GM12892 (cell line): ENCODE measurements at regions not wholly inside any gene's neighbourhood (a gene's known extent, or its start where the extent isn't known, plus 50 kb on each side); places are given as distances from the start of the nearest gene placed in this dataset.

Experiments used
- DNase-seq: peaks from one replicate; pipeline ENCODE4 v3.0.0; 2011; ENCODE audit not compliant: insufficient read length
- FAIRE-seq: peaks from 2 replicates; lab custom pipeline; 2011; peaks lifted over from hg19 to GRCh38; lab: Jason Lieb, UNC
- POLR2A ChIP-seq: IDR thresholded peaks from 2 replicates; pipeline ENCODE4 v1.6.1; 2011; ENCODE audit warnings: low read depth, low read length, control low read depth
- POLR2AphosphoS5 ChIP-seq: IDR thresholded peaks from 2 replicates; pipeline ENCODE4 v1.6.1; 2011; ENCODE audit warnings: low read depth, low read length, control low read depth
- TAF1 ChIP-seq: IDR thresholded peaks from 2 replicates; pipeline ENCODE4 v1.6.1; 2011; ENCODE audit warnings: low read depth, mild to moderate bottlenecking, control low read depth, low read length, borderline replicate concordance

DNA sequence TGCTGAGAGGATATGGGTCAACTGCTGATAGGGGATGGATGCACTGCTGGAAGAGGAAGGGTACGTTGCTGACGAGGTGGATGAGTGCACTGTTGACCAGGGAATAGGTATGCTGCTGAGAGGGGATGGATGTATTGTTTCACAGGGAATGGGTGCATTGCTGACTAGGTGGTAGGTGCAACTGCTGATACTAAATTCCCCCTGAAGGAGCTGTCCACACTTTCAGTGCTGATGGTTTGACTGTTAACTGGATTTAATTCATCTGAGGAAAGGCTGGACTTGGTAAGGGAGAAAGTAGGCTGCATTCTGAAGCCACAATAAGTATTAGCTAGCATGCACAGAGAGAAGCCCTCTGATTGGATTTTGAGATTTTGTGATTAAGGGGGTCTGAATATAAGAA lies 1196.8 kb upstream of the PHF14 start:
- FAIRE-seq (no peak), DNase-seq (no peak)
- TF ChIP-seq POLR2A, result no peak
- TF ChIP-seq TAF1, result no peak
- TF ChIP-seq POLR2AphosphoS5, result no peak

DNA sequence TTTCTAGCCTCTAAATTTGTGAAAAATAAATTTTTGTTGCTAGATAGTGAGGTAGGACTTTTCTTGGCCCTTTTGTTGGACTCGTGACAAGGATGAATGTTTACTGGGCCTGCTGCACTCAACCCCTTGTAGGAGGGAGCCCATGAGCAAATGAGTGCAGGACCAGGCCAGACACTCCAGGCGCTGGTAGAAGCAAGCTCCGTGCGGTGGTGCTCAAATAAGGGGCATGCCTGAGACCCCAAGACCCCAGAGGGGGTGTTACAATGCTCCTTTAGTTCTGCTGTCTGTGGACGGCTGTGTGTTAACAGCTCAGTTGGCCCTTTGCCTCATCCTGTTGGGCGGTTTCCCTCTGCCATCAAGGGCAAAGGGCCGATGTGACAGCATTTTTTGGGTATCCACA lies 1195.3 kb upstream of the PHF14 start:
- DNase-seq (no peak), FAIRE-seq (no peak)
- no peak for TF ChIP-seq POLR2A
- TF ChIP-seq TAF1, result no peak
- no peak for TF ChIP-seq POLR2AphosphoS5

DNA sequence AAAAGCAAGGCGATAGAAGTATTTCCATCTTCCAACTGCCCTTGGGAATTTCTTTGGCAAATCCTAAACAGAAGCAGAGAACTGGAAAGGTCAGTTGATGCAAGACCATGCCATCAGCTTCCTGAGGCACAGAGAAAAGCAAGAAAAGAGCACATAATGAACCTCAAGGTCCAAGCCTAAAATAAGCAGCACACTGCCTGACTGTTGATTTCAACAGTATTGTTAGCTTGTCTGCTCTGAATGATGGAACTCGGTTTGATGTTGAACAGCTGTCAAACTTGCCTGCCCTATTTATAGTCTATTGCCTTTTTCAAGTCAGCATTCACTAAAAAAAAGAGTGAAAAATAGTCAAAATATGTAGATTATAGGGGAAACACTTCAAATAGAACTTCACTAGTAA lies 1192.0 kb upstream of the PHF14 start:
- DNase-seq, result no peak
- FAIRE-seq, result no peak
- TF ChIP-seq TAF1, result no peak
- TF ChIP-seq POLR2A, result no peak
- no peak for TF ChIP-seq POLR2AphosphoS5

DNA sequence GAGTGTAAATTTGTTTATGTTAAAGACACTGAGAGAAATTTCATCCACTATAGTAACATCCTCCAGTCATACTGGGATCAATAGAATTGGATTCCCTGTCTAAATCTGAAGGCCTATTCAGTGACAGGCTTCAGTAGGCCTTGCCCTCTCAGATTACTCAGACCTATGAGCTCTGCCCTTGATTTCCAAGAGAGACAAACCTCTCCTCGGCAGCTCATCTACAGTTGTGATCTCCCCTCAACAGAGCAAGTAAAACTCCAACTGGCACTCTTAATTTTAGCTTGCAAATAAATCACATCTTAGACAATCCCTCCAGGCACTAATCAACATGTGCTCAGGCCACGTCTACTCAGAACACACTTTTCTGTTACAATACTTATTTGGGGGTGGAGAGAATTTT lies 1191.4 kb upstream of the PHF14 start:
- FAIRE-seq, result no peak
- TF ChIP-seq POLR2AphosphoS5, result no peak
- TF ChIP-seq POLR2A, result no peak
- TF ChIP-seq TAF1, result no peak
- no peak for DNase-seq

DNA sequence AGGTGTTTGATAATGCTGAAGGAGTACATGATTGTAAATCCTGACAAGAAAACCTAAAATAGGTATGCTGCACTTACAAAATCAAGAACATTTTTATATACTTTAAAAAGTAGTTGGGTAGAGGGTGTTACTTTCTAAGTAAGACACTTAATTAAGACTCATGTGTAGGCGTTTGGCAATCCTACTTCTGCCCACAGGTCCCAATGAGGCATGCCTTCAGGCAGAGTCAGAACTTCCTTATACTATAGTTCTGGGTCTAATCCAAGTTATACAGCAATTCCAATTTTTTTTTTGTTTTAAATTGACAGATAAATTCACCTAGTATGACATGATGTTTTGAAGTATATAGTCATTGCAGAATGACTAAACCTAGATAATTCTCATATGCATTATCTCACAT lies 1188.5 kb upstream of the PHF14 start:
- FAIRE-seq (no peak), DNase-seq (no peak)
- no peak for TF ChIP-seq TAF1
- TF ChIP-seq POLR2AphosphoS5, result no peak
- no peak for TF ChIP-seq POLR2A

DNA sequence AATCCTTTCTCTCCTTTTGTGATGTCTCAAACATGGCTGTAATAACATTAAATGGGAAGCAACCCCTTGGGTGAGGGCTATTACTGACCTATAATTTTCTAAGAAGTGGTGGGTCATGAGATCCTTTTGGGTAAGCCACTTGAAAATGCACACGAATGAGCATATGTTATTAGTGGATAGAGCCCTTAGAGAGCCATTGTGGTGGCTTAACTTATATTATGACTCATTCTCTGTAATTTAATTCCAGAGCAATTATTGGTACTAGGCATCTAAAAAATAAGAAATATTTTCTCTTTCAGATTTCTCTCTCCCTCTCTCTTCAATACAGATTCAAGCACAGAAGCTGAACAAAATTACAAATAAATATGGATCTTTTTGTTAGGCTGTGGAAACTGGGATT lies 1177.4 kb upstream of the PHF14 start:
- no peak for DNase-seq
- TF ChIP-seq POLR2AphosphoS5 (no peak), TAF1 (no peak)
- no peak for FAIRE-seq

DNA sequence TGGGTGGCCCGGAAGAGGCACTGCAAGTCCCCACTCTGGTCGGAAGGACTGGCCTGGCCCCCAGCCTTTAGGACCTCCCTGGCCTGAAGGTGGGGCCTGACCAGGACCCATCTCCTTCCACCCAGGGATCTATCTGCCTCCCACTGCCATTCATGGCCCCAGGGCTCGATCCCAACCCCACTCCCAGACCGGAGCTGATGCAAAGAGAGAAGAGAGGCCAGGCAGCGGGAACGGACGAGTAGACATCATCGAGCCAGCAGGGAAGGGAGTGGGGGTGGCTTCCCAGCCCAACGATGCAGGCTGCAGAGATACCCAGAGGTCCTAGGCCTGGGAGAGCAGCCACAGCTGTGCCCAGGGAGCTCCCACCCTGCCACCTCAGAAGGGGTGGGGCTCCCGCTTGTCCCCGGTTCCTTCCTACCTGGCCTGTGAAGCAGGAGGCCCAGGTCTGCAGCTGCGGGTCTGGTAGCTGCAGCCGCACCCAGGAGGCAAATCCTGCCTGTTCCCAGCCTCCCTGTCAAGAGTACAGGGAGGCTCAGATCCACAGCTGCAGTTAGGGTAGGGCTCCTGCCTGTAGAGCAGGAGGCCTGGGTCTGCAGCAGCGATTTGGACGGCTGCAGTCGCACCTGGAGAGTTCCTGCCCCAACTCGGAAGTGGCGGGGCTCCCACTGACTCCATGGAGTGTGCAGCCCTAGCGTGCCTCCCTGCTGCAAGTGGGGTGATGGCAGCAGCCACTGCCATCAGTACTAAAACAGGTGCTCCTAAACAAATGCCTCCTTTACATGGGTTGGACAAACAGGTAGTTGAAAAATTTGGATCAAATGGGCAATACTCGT lies 1151.0 kb upstream of the PHF14 start:
- FAIRE-seq, result no peak
- no peak for DNase-seq
- TF ChIP-seq POLR2AphosphoS5, result no peak
- TF ChIP-seq TAF1, result no peak
- TF ChIP-seq POLR2A, result no peak

DNA sequence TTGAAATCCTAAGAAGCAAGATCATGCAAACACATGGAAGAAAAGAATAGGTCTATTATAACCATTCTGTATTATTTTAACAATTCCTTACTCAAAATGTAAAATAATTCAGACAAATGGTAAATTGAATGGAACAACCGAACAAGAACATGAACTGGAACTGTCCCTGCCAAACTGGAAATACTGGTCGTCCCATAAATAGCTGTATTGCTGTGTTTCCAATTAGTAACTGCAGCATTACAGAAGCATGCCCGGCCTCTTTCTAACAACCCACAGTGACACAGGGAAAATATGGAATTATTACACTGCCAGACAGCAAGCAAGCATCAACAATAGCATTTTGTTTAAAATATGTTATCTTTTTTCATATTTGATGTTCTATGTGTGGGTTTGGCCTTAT lies 1138.5 kb upstream of the PHF14 start:
- FAIRE-seq (no peak), DNase-seq (no peak)
- no peak for TF ChIP-seq TAF1
- no peak for TF ChIP-seq POLR2A
- TF ChIP-seq POLR2AphosphoS5, result no peak

DNA sequence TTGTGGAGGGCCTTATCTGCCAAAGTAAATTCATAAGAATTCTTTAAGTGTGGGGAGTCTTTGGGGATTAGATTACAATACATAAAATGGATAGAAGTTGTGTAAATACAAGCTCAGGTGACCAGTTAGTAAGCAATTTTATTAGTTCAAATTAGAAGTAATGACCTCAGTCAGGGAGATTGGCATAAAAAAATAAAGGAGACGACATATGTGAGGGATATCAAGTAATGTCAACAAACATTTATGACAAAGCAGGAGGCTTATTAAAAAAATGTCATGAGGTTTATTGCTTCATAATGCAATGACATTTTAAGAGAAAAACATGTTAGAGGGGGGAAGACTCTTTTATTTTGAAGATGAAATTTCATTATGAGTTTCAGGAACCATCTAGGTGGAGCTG lies 1137.0 kb upstream of the PHF14 start:
- TF ChIP-seq POLR2AphosphoS5, result no peak
- no peak for TF ChIP-seq TAF1
- no peak for TF ChIP-seq POLR2A
- DNase-seq (no peak), FAIRE-seq (no peak)

DNA sequence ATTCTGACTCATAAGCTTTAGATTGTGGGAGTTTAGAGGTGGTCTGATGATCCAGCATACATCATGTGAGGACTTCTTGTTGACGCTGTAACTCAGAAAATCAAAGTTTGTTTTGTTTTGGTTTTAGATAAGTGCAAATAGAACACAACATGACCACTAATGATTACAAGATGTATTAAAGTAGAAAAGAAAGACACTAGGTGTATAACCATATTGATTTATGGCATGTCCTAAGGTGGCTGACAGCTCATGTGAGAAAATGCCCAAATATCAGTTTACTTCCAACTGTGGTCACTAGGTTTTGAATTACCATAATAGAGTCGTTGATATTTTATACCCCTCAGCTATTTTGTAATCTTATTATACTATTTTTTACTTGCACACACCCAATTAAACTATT lies 1131.4 kb upstream of the PHF14 start:
- no peak for DNase-seq
- TF ChIP-seq TAF1 (no peak), POLR2AphosphoS5 (no peak), POLR2A (no peak)
- FAIRE-seq, result no peak

DNA sequence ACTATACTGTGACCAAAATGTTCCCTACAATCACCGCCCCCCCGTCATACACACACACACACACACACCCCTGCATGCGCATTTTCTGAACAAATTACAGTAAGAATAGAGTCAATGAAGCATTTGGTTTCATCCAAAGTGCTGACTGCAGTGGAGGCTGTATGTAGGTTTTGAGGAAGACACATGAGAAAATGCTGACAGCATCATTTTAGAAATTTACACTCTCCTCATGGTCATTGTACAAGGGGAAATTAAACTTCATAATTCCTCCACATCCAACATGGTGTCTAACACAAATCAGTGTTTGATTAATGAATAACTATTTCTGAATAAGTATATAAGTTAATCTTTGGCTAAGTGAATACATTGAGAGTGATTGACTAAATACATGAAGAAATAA lies 1126.8 kb upstream of the PHF14 start:
- FAIRE-seq (no peak), DNase-seq (no peak)
- TF ChIP-seq TAF1 (no peak), POLR2AphosphoS5 (no peak), POLR2A (no peak)

DNA sequence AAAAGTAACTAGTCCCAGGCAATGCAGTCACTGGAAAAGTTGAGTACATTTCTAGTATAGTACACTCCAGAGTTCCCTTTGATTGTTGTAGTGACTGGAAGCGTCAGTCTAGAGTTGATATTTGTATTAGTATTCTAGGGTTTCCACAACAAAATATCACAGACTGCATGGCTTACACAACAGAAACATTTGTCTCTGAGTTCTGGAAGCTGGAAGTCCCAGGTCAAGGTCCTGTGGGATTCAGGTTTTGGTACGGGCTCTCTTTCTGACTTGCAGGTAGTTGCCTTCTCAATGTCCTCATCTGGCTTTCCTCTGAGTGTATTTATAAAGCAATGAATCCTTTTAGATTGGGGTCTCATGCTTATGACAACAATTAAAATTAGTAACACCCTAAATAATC lies 1119.1 kb upstream of the PHF14 start:
- FAIRE-seq (no peak), DNase-seq (no peak)
- TF ChIP-seq TAF1 (no peak), POLR2AphosphoS5 (no peak), POLR2A (no peak)

DNA sequence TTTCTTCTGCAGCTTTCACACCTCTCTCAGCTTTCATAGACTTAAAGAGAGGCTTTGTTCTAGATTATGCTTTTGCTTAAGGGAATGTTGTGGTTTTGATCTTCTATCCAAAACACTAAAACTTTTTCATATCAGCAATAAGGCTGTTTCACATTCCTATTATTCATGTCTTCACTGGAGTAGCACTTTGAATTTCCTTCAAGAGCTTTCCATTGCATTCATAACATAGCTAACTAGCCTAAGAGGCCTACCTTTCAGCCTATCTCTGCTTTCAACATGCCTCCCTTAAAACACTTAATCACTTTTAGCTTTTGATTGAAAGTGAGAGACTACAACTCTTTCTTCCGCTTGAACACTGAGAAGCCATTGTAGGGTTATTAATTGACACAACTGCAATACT lies 1117.0 kb upstream of the PHF14 start:
- TF ChIP-seq TAF1 (no peak), POLR2AphosphoS5 (no peak), POLR2A (no peak)
- no peak for DNase-seq
- no peak for FAIRE-seq

DNA sequence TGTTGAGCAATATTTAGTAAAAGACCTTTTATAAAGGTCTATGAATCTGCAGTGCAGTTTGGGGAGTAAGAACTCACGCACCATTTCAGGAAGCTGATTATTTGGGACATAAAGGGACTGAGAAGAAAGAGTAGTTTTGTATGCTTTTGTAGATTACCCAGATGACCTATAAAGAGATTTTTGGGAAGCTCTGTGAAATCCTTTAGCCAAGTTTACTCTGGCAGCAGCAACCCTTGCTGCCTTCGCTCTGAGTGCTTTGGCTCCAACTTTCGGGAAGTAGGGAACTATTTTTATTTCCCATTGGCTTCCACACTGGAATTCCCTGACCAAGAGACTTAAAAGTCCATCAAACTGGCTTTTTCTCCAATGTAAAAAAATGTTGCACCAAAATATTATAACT lies 1110.1 kb upstream of the PHF14 start:
- no peak for TF ChIP-seq POLR2AphosphoS5
- TF ChIP-seq TAF1, result no peak
- no peak for TF ChIP-seq POLR2A
- FAIRE-seq (no peak), DNase-seq (no peak)
